Islet precursor cell (in vitro differentiated cells): ENCODE measurements at regions not wholly inside any gene's neighbourhood (a gene's known extent, or its start where the extent isn't known, plus 50 kb on each side); places are given as distances from the start of the nearest gene placed in this dataset.

Experiments
- DNase-seq: peaks from one replicate; pipeline ENCODE4 v3.0.0-alpha.2; 2018

- no peak for DNase-seq
These were observed 121.1 kb downstream of the HGF start for GRCh38 chr7:81648716-81649115.

GRCh38 chr7:81645435-81645834 lies 124.4 kb downstream of the HGF start:
- DNase-seq: no peak

- DNase-seq: no peak
These were observed 128.0 kb downstream of the HGF start for GRCh38 chr7:81641873-81642272.

GRCh38 chr7:81638198-81638597 lies 131.6 kb downstream of the HGF start:
- no peak for DNase-seq

GRCh38 chr7:81637534-81637933 lies 132.3 kb downstream of the HGF start:
- no peak for DNase-seq

- no peak for DNase-seq
These were observed 137.4 kb downstream of the HGF start for GRCh38 chr7:81632418-81632817.

GRCh38 chr7:81630600-81630999 lies 139.2 kb downstream of the HGF start:
- no peak for DNase-seq

GRCh38 chr7:81629702-81630101 lies 140.1 kb downstream of the HGF start:
- no peak for DNase-seq

GRCh38 chr7:81628951-81629350 lies 140.9 kb downstream of the HGF start:
- DNase-seq: no peak

- no peak for DNase-seq
These were observed 142.1 kb downstream of the HGF start for GRCh38 chr7:81627536-81628287.

- DNase-seq: no peak
These were observed 143.8 kb downstream of the HGF start for GRCh38 chr7:81626008-81626407.

GRCh38 chr7:81624650-81625631 lies 144.9 kb downstream of the HGF start:
- DNase-seq: no peak

- no peak for DNase-seq
These were observed 145.7 kb downstream of the HGF start for GRCh38 chr7:81624021-81624592.

GRCh38 chr7:81623251-81623855 lies 146.5 kb downstream of the HGF start:
- no peak for DNase-seq

GRCh38 chr7:81621893-81622292 lies 148.0 kb downstream of the HGF start:
- no peak for DNase-seq

GRCh38 chr7:81618396-81619014 lies 151.3 kb downstream of the HGF start:
- peak; percentile 79 for DNase-seq

GRCh38 chr7:81616951-81617350 lies 152.9 kb downstream of the HGF start:
- peak; percentile 48 for DNase-seq

GRCh38 chr7:81611805-81612204 lies 158.0 kb downstream of the HGF start:
- no peak for DNase-seq

- no peak for DNase-seq
These were observed 158.8 kb downstream of the HGF start for GRCh38 chr7:81611040-81611439.

GRCh38 chr7:81608748-81609382 lies 161.0 kb downstream of the HGF start:
- DNase-seq: no peak

GRCh38 chr7:81607987-81608386 lies 161.9 kb downstream of the HGF start:
- DNase-seq: no peak
